Activated T-cell treated with anti-CD3 and anti-CD28 coated beads, Interleukin-2, amount 50 U/mL, for 48 hours (primary cell): ENCODE measurements at regions not wholly inside any gene's neighbourhood (a gene's known extent, or its start where the extent isn't known, plus 50 kb on each side); places are given as distances from the start of the nearest gene placed in this dataset.

ENCODE experiments used
- DNase-seq, 2 experiments: peaks; one replicate each; pipeline ENCODE4 v3.0.0-alpha.2; 2020

DNA sequence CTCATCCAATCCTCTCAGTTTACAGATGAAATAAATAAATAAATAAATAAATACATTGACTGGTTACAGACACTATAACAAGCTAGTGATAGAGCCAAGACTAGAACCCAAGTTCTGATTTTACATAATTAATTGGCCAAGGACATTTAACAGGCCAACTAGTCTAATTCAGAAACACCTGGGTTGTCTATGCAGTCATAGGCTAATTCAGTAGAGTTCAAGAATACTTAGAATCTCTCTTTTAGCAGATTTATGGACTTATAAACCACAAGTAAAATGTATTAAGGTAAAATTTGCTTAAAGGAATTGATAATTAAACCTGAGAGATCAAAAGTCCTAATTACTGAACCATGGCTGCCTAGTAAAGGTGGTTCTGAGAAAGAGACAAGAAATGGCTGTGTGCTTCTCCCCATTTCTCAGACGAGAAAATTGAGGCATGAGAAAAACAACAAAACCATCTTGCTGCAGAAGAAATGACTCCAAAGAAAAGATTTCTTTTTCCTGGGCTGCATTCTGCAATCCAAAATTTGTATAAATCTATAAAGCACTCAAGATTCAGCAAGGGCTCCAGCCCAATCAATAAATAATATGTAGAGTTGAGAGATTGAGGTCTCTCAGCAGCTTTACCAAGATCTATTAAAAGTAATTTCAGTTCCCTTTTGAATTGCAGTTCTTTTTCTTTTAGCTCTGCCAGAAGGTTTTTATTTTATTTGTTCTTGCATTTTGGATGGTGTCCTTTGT, 98.3 kb downstream of the DUSP10 start:
- DNase-seq: no peak

DNA sequence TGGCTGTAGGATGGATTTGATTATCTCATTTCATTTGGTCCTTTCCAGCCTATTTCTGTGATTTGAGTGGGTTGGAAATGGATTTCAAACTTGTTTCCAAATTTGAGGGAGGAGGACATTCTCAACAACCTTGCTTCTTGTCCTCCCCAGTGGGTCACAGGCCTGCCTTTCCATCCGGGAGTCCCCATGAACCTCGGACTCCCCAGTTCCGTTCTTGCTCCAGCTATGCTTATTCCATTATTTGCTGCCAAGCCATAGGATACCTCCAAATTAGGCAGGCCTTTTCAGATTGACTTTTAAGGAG, 97.8 kb downstream of the DUSP10 start:
- no peak for DNase-seq

DNA sequence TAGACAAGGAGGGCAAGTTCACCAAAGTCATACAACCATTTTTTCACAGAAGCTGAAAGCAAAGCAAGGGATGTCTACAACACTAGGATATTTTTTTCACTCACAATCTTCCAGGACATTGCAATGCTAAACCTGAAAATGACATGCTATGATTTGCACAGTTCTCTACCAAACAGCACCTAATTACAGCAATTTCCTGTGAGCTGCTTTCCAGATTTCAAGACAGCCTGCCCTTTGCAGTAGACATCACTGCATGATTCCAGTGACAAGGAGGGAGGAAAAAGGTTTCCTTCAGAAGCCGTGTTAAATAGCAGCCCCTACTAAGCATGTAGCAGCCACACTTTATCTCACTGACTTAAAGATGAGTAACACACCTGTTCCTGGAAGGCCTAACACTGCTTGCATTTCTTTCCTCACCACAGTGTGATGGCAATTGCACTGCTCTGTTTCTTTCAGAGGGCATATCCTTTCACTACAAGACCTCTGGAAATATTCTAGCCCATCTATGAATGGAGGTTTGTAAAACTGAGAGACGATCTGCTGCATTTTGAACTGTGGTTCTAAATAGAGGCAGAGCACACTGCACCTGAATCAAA, 97.1 kb downstream of the DUSP10 start:
- DNase-seq: no peak

DNA sequence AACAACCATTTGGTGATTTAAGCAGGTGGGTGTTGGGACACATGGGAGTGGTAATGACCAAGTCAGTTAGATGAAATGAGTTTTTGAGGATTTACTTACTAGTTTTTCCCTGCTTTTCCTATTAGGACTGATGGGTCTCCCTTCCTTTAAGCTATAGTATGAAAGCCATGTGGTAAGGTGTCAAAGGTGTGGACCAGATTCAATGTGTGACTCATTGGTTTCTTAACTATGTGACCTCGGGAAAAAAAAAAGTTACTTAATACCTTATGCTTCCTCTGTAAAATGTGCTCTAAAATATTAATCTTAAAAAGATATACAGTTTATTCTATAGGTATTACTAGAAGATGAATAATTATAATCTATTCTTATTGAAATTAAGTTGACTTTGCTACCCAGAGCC, 93.7 kb downstream of the DUSP10 start:
- no peak for DNase-seq
